ENCODE measurements at regions not wholly inside any gene's neighbourhood (a gene's known extent, or its start where the extent isn't known, plus 50 kb on each side); places are given as distances from the start of the nearest gene placed in this dataset.

GRCh38 chr20:43799150-43799711 is 72.4 kb upstream of the GTSF1L start:
- no peak for ATAC-seq (ENCODE audit: low FRiP score in 2 of 2)
- no peak for DNase-seq
- WGBS, 2 donors = 55 to 61% methylated on average over 7 to 11 of the region's 11 CpGs
- no peak overlapping the region for H3K4me3 ChIP-seq
- no peaks in the 10 kb centered on the region for H3K36me3 ChIP-seq
- no peaks in the 10 kb centered on the region for H3K4me1 ChIP-seq
- no peaks in the 10 kb centered on the region for H3K27me3 ChIP-seq
- TF ChIP-seq EP300 (IDR thresholded peaks at IDR 0.05) (no peak), POLR2AphosphoS5 (IDR thresholded peaks at IDR 0.05) (no peak), POLR2A (IDR thresholded peaks at IDR 0.05) (no peak), CTCF (IDR thresholded peaks at IDR 0.05) (no peak)
- no peak overlapping the region for H3K27ac ChIP-seq
- H3K9me3 ChIP-seq = peaks cover 2 to 9% (median 5%) of the 10 kb centered on the region in 4 donors

- H3K9me3 ChIP-seq = peaks cover 0 to 4% (median 1%) of the 10 kb centered on the region in 4 donors
- WGBS, 2 donors = 67 to 69% methylated on average over 7 of the region's 7 CpGs
Observed at GRCh38 chr20:43798291-43799149, 71.7 kb upstream of the GTSF1L start.

GRCh38 chr20:43794326-43794725 is 67.5 kb upstream of the GTSF1L start:
- Histone ChIP-seq H3K36me3 (no peaks in the 10 kb centered on the region), H3K27me3 (no peaks in the 10 kb centered on the region), H3K4me3 (no peak overlapping the region), H3K4me1 (no peaks in the 10 kb centered on the region), H3K9me3 (peaks cover 0 to 4% (median 0%) of the 10 kb centered on the region in 4 donors), H3K27ac (no peak overlapping the region)
- ATAC-seq (ENCODE audit: low FRiP score in 2 of 2) (no peak), DNase-seq (no peak)
- TF ChIP-seq CTCF (IDR thresholded peaks at IDR 0.05) (no peak), POLR2A (IDR thresholded peaks at IDR 0.05) (no peak), EP300 (IDR thresholded peaks at IDR 0.05) (no peak), POLR2AphosphoS5 (IDR thresholded peaks at IDR 0.05) (no peak)
- WGBS, 2 donors = 92 to 93% methylated on average over 2 of the region's 2 CpGs

More at GRCh38 chr20:43798291-43799149, 71.7 kb upstream of the GTSF1L start:
- Histone ChIP-seq H3K27me3 (no peaks in the 10 kb centered on the region), H3K4me1 (no peaks in the 10 kb centered on the region), H3K27ac (no peak overlapping the region), H3K4me3 (no peak overlapping the region), H3K36me3 (no peaks in the 10 kb centered on the region)
- DNase-seq (no peak), ATAC-seq (ENCODE audit: low FRiP score in 2 of 2) (no peak)
- TF ChIP-seq POLR2AphosphoS5 (IDR thresholded peaks at IDR 0.05) (no peak), CTCF (IDR thresholded peaks at IDR 0.05) (no peak), EP300 (IDR thresholded peaks at IDR 0.05) (no peak), POLR2A (IDR thresholded peaks at IDR 0.05) (no peak)

- no peak for DNase-seq
- no peak for ATAC-seq (ENCODE audit: low FRiP score in 2 of 2)
- Histone ChIP-seq H3K9me3 (peaks cover 0 to 4% (median 0%) of the 10 kb centered on the region in 4 donors), H3K4me1 (no peaks in the 10 kb centered on the region), H3K36me3 (no peaks in the 10 kb centered on the region), H3K4me3 (no peak overlapping the region), H3K27ac (no peak overlapping the region), H3K27me3 (no peaks in the 10 kb centered on the region)
- TF ChIP-seq EP300 (IDR thresholded peaks at IDR 0.05) = no peak
- TF ChIP-seq POLR2AphosphoS5 (IDR thresholded peaks at IDR 0.05) = no peak
- TF ChIP-seq POLR2A (IDR thresholded peaks at IDR 0.05) = no peak
- TF ChIP-seq CTCF (IDR thresholded peaks at IDR 0.05) = no peak
Observed at GRCh38 chr20:43789593-43789992, 62.8 kb upstream of the GTSF1L start.

Measured in upper lobe of left lung (tissue), 6 donors.